ENCODE measurements at regions not wholly inside any gene's neighbourhood (a gene's known extent, or its start where the extent isn't known, plus 50 kb on each side); places are given as distances from the start of the nearest gene placed in this dataset.

DNA sequence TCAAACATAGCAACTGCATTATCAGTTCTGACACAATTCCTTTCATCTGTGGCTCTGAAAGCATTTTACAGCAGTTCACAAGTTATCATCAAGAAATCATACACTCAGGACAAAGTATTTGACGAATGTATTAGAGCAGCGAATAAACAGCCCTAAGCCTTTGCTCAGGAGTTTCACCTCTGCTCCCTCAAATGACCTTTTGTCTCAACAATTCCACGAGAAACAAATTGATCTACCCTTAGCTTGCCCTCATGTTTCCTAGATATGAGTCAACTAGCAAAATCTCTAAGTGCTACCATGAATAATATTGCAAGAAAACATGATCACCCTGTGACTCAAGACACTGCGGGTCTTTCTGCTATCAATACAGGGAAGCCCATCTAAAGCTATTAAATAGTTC, 396.1 kb downstream of the EFNB2 start:
- TF ChIP-seq, protein P1, sequence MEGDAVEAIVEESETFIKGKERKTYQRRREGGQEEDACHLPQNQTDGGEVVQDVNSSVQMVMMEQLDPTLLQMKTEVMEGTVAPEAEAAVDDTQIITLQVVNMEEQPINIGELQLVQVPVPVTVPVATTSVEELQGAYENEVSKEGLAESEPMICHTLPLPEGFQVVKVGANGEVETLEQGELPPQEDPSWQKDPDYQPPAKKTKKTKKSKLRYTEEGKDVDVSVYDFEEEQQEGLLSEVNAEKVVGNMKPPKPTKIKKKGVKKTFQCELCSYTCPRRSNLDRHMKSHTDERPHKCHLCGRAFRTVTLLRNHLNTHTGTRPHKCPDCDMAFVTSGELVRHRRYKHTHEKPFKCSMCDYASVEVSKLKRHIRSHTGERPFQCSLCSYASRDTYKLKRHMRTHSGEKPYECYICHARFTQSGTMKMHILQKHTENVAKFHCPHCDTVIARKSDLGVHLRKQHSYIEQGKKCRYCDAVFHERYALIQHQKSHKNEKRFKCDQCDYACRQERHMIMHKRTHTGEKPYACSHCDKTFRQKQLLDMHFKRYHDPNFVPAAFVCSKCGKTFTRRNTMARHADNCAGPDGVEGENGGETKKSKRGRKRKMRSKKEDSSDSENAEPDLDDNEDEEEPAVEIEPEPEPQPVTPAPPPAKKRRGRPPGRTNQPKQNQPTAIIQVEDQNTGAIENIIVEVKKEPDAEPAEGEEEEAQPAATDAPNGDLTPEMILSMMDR (conservative IDR thresholded peaks at IDR 0.05 in 1 of 2, IDR thresholded peaks at IDR 0.05 in 1 of 2; ENCODE audit: low read depth in 1 of 2, low read length in 2 of 2), result no peak
- no peak for TF ChIP-seq EZH2 (IDR thresholded peaks at IDR 0.05; ENCODE audit: low read length, missing control alignments)
